GM21528 (cell line): ENCODE measurements at regions not wholly inside any gene's neighbourhood (a gene's known extent, or its start where the extent isn't known, plus 50 kb on each side); places are given as distances from the start of the nearest gene placed in this dataset.
"Not testable (repeated sequence)": the region's sequence is repeated elsewhere in the genome, so short reads cannot be mapped to it uniquely, and the experiment has no call there.

ENCODE experiments used
- ATAC-seq: cut with Tn5 transposase; IDR thresholded peaks from one replicate; pipeline ENCODE4 v1.9.1; 2021; ENCODE audit warnings: mild to moderate bottlenecking, moderate library complexity; ENCODE audit not compliant: unreplicated experiment, low FRiP score

DNA sequence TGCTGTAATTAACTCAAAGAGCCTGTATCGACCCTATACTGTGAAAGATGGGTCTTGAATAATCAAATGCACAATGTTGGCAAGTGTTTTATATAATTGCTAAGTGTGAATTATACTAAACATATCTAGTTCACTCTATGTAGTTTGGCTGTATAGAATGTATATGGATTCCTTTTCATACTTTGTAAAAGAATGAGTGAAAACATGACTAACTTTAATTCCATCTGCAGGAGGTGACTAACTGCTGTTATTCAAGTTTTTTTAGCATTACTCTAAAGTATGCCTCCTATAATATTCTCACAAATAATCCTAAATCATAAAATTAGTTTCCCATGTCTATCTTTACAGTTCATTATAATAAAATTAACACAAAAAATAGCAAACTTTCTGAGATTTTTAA is 394.0 kb upstream of the MON1B start:
- ATAC-seq = no peak

DNA sequence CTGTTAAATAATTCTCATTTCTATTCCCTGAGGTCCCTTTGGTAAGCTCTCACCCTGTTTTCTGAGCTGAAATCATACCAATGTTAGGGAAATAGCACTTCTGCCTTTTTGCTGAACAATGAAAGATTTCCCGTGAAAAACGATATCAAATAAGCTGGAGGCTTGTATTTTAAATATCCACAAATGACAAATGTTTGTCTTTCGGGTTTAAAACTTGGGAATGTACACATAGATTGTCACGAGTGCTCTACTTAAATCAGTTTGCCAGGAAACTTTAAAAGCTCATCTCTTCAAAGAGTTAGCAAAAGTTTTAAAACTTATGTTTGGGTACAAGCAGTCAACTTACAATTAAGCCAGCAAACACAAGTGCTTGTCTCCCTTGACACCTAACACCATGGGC is 393.5 kb upstream of the MON1B start:
- ATAC-seq = no peak

DNA sequence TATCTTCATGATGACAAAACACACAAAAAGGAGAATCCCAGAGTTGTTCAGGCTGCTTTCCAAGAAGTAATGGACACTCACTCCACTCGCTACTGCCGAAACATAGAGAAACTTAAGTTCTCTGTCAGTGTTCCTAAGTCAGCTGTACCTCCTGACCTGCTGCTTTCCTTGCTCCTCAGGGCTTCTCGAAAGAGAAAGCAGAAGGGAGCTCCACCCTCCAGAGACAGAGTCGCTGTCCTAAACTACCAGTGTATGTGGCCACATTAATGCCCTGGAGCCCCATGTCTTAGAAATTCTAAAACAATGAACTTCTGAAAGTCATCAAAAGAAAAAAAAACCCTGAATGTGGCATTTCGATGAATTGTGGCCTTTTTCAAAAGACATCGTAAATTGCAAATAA is 390.8 kb upstream of the MON1B start:
- ATAC-seq = no peak

DNA sequence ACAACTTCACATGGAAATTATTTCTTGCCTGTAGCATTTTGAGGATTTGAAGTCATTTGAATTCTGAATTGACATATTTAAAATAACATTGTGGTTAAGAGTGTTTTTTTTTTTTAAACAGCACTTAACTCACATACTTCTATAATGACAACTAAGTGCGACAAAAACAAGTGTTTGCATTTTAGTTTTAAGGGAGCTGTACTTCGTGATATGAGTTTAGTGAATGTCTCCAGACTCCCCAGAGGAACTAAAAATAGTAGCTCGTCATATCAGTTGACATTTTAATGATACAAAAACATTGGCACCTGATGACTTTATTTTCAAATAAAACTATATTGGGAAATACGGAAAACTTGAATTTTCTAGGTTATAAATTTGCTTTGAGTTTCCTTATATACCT is 389.6 kb upstream of the MON1B start:
- no peak for ATAC-seq

DNA sequence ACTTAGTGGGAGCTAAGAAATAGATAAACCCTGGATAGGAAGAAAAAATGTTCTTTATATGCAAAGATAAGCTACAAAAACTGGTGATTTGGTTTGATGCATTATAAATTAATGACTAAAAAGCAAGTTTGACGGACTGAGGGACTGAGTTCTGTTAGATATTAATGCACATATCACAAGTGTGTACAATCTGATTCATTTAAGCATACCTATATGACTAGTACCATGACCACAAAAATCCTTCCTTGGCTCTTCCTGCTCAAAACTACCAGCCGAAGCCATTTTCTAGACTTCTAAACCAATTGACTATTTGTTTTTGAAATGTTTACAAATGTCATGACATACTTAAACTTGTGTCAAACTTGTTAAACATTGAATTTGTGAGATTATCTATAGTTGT is 374.5 kb upstream of the MON1B start:
- no peak for ATAC-seq

DNA sequence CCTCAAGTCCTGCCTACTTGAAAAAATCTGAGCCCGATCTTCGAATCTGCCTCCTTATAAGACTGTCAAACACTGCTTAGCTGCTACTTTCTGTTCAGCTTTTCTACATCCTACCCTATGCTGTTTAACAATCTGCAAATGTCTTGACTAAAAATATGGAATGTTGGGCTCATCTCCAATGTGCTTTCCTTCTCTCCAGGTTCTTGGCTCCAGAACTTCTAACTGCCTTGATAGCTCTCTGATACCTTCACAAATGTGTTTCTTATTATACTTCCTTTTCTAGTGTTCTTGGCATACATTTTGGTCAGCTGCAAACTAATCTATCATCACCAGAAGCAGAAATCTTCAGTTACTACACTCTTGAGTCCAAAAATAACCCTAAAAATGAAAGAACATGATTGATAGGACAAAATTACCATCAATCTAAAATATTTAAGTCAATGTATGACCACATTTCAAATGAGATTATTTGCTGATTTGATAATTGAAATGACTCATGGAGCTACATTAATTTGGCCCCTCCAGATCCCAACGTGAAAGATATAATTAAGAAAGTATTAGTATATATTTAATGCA is 372.3 kb upstream of the MON1B start:
- no peak for ATAC-seq

DNA sequence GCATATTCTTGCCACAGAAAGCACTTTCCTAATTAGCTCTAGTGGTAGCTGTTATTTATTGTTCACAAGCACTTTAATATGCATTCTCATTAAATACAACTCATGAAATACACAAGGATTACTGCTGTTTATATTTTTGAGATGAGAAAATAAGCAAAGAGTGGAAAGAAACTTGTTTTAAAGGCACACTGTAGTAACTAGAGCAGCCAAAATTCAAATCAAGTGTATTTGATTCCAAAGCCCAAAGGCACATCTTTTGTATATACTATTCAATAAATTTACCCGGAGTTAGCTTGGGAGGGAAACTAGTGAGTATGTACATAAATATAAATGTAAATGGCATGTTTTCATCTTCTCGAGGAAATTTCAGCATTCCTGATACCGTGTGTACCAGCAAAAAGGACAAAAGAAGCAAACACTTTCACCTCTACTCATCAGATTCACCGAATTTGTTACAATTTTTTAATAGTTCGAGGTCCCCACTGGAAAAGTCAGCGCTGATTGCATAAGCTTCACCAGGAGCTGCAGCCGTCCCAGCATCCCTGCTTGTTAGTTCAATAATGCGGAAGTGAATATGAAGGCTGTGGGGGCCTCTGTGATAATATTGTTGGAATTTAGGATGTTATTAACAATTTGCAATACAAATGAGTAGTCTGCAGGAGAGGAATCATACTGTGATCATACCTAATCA is 371.6 kb upstream of the MON1B start:
- no peak for ATAC-seq

DNA sequence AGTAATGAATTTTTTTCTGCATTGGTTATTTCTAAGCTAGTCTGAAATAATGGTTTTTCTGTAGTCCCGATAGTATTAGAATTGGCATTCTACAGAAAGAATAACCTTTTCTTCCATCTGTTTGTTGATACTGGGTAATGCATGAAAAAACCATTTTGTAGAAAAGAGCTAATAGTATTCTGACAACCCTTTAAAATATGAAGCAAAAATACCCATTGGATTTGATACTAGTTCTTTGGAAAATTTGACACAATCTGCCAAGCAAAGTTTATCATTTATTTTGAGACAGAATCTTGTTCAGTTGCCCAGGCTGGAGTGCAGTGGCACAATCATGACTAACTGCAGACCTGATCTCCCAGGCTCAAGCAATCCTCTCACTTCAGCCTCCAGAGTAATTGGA is 366.8 kb upstream of the MON1B start:
- ATAC-seq = no peak

DNA sequence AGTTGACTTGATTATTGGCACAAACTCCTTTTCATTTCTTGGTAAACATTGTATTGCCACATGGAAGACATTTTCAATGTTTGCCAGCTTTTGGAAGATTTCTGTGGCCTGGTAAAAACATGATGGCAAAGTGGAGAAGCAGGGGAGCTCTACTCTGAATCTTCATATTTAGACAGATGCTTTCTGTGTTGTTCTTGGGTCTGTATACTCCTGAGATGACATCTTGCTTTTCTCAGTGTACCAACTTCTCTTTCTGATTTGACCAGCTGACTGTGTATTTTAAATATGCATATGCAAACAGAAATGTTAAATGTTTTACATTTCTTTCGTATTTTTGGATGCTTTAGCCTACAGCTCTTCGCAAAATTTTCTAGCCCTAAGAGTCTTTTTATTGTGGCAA is 366.2 kb upstream of the MON1B start:
- ATAC-seq = no peak

DNA sequence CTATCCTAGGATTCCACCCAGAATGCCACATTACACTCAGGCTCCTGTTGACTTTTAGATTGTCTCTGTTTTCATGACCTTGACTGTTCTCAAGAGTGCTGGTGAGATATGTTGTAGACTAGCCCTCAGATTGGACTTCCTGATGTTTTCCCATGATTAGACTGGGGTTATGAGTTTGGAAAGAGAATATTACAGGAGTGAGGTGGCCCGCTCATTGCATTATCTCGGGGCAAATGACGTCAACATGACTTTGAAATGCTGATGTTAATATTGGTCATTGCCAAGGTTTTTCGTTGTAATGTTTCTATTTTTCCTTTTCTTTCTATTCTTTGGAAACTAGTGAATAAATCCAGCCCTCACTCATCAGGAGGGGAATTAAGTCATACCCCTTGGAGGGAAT is 355.7 kb upstream of the MON1B start:
- ATAC-seq = no peak

DNA sequence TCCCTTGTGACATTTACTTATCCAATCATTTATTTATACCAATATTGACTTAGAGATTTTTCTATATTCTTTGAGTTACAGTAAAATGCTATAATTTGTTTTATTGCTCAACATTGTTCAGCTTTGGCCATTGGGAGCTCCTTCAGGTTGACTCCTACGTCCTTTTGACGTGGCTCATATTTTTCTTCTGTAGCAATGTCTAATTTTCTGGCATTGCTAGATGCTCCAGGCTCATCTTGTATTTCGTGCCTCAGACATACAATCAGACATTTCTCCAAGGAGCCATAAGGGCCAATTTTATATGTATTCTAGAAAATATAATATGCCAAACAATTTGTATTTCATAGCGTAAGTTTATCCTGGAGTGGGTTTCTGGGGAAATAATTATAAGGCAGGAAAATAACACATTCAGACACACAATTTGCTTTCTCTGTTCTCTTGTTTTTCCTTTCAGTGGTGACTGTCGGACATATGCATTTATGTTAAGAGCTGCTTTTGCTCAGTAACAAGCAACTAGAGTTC is 355.1 kb upstream of the MON1B start:
- no peak for ATAC-seq

DNA sequence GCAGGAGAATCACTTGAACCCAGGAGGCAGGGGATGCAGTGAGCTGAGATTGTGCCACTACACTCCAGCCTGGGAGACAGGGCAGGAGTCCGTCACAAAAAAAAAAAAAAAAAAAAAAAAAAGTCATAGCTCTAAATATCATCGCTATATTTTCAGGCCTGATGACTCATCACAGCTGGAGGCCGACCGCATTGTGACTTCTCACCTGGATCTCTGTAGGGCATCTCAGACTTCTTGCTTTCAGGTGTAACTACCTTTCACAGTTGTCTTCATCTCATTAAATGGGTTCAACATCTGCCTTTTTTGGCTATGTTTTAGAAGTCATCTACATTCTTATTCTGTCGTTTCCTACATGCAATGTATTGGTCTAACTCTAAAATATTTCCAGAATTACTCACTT is 353.1 kb upstream of the MON1B start:
- ATAC-seq = no peak

DNA sequence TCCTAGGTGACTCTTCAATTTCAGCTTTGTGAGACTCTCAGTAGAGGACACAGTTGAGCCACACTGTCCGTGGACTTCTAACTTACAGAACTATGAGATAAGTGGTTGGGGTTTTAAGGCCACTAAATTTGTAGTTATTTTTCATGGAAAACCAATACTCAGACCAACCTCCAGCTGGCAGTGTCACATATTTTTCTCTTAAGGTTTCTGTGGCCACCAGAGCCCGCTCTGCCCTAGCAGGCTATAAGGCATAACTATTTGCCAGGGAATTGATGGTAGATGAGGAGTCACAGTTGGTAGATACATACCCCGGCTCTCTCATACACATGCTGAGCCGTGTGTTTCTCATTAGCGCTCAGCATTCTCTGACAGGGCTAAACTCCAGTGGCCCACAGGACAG is 336.8 kb upstream of the MON1B start:
- no peak for ATAC-seq

DNA sequence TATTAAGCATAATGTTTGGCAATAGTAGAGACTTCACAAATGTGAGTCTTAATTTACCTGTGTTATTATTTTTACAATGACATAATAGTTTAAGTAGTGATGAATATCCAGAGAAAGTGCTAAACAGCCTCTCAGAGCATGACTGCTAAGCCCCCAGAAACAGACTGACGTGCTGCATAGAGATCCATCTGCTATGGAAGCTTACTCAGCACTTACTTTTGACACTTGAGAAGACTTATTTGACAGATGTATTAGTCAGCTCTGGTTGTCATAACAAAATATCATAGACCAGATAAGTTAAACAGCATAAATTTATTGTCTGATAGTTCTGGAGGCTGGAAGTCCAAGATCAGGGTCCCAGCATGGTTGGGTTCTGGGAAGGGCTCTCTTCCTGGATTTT is 334.9 kb upstream of the MON1B start:
- ATAC-seq = no peak

DNA sequence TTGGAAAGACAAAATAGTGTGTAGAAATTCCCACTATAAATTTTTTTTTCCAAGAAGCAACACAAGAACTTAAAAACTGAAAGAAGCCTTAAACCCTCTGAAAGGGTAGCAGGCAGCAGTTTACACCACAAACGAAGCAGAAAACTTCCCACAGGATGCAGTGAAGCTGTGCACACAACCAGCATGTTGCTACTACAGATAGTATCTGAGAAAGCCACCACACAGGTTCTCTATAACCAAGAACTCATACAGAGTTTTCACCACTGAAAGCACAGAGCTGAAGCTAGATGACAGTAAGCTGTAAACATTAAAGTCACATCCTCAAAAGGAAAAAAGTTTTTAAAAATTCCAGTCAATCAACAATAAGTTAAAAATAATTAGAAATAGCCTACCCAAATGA is 333.6 kb upstream of the MON1B start:
- ATAC-seq = no peak

DNA sequence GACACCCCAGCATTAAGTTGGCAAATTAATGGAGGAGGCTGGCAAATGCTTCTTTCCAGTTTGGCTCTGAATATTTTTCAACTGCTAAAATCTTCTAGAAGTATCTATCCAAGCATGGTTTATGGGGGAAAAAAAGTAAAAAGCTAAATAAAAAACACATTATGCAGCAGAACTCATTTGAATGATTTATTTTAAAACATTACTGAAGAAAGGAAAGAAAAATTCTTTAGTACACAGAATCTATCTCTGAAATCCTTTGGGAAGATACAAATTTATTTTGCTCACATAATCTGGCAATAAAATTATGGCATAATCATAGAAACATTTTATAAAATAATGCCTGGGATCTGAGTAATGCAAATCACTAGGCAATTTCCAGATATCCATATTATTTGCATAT is 328.1 kb upstream of the MON1B start:
- ATAC-seq = no peak

DNA sequence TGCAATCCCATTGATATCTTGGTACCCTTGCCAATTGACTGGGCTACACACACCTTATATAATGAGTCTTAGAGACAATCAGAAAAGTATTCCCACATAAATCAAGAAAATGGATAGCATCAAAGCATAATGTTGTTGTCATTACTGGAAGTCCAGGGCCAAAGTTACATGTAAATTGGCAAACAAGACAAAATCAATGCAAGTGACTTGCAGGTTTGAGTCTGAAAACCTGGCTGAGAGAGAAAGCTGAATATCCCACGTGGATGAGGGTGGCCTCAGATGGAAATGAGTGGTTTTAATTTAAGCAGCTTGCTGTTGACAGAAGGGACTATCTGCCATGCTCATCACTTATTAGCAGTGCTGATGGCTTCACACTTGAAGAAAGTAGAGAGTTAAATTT is 324.0 kb upstream of the MON1B start:
- no peak for ATAC-seq

DNA sequence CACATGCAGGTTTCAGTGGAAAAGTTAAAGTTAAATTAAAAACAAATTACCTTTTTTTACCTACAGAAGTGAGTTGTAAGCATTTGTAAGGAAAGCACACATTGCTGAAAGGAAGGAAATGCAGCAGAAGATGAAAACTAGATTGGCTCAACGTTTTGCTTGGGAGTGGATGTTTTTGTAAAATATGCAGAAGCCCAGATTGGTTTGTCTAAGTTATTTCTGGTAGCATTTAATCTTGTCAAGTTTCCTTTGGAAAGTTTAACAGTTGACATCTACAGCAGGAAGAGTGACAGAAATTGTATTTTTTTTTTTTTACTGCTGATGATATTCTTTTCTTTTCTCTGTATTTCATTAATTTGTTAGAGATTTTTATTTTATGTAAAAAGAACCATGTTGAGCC is 315.1 kb upstream of the MON1B start:
- no peak for ATAC-seq

DNA sequence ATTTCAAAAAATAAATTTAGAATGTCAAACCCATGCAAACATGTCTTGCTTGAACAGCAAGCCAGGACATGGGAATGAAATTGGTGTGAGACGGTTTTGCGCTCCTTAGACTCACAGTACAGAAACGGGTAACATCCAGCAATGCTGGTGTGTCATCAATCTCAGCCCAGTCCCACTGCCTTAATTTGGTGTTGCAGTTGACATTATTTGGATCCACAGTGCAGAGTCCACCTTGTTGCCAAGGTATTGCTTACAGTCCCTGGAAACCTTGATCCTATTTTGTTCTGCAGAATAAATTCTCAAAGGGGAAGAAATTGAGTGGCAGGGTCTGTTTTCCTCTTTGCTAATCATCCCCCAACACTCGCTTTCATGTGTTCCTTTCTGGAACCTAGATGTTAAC is 311.6 kb upstream of the MON1B start:
- no peak for ATAC-seq

DNA sequence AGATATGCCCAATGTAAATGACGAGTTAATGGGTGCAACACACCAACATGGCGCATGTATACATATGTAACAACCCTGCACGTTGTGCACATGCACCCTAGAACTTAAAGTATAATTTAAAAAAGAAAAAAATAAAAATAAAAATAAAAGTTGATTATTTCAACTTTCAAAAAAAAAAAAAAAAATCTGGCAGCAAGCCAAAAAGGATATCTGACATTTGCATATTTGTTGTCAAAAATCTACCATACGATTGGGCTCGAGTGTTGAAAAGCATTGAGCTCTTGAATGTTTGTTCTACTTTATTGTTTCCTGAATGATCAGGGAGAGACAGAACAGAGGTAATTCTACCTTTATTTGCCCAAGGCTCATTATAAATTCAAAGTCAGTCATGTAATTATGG is 310.5 kb upstream of the MON1B start:
- not testable (repeated sequence) for ATAC-seq

DNA sequence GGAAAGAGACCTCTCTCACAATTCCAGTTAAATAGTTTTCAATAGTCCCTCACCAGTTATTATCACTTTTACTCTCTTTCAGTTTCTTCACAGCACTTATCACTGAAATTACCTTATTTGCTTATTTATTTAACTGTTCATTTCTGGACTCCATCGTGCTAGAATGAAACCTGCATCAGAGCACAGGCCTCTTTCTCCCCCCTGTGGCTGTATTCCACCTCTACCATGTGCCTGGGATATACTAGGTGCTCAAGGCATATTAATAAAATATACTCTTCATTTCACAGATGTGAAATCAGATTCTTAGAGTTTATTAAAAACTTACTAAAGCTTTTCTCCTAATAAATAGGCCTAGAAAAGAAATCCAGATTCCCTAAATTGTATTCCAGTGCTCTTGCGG is 308.9 kb upstream of the MON1B start:
- no peak for ATAC-seq

DNA sequence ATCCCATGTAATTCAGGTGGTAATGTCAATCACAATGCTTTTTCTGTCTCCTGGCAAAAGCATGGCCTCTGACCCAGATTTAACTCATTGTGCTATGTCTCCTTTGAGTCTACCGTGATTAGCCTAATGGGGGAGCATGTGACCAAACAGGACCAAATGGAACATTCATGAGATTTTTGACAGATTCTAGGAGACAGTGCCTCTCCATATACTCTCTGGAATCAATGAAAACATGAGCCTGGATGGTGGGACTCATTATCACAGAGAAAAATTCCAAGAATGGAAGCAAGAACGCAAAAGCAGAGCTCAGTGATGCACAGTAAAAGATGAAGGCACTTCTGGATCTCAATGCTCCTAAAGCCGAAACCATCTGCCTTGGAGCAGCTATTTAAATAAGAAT is 307.9 kb upstream of the MON1B start:
- no peak for ATAC-seq
